IMR-90 (cell line): ENCODE measurements at regions not wholly inside any gene's neighbourhood (a gene's known extent, or its start where the extent isn't known, plus 50 kb on each side); places are given as distances from the start of the nearest gene placed in this dataset.

Experiments
- ATAC-seq: fragments of 200-7000 bp; cut with Tn5 transposase; 2 replicates; pipeline ENCODE4 v1.9.1; 2020; ENCODE audit warnings: low read depth, mild to moderate bottlenecking, moderate library complexity
- BruUV-seq: library from RNA; stranded (reverse); fragments of 400-500 nt; replicated peaks from 2 replicates; lab custom pipeline; 2021; lab: Mats Ljungman, UMichigan
- CTCF ChIA-PET: fragments of 300-600 bp; formaldehyde crosslinking; extraction: SDS; loops from one replicate; lab custom pipeline; 2021; ENCODE audit warnings: antibody characterized with exemption; lab: Yijun Ruan, JAX
- POLR2A ChIA-PET: fragments of 300-600 bp; sonication (Branson Sonifier 250); formaldehyde crosslinking; loops from one replicate; lab custom pipeline; 2022; ENCODE audit warnings: antibody characterized with exemption; ENCODE audit not compliant: unreplicated experiment; lab: Charles Lee
- DNase-seq: peaks from one replicate; pipeline ENCODE4 v3.0.0; 2013
- H2AFZ ChIP-seq: replicated peaks from 2 replicates; pipeline ENCODE3; 2013; ENCODE audit warnings: low read length, mild to moderate bottlenecking; ENCODE audit not compliant: poor library complexity
- H2AK5ac ChIP-seq: 2 replicates; pipeline ENCODE4 v1.6.1; 2013; ENCODE audit warnings: low read depth, low read length, inconsistent platforms
- H2AK9ac ChIP-seq: replicated peaks from 2 replicates; pipeline ENCODE3; 2013; ENCODE audit warnings: mild to moderate bottlenecking, low read depth, low read length, moderate library complexity; ENCODE audit not compliant: poor library complexity
- H2BK120ac ChIP-seq: 2 replicates; pipeline ENCODE4 v1.6.1; 2013; ENCODE audit warnings: low read depth, low read length, inconsistent platforms
- H2BK15ac ChIP-seq: 3 replicates; pipeline ENCODE4 v1.6.1; 2013; ENCODE audit warnings: low read depth, low read length, inconsistent platforms
- H2BK20ac ChIP-seq: 2 replicates; pipeline ENCODE4 v1.6.1; 2013; ENCODE audit warnings: low read depth, mild to moderate bottlenecking, inconsistent platforms, low read length, moderate library complexity
- H2BK5ac ChIP-seq: 2 replicates; pipeline ENCODE4 v1.6.1; 2013; ENCODE audit warnings: mild to moderate bottlenecking, low read depth, low read length, inconsistent platforms; ENCODE audit not compliant: poor library complexity, severe bottlenecking
- H3K14ac ChIP-seq: replicated peaks from 2 replicates; pipeline ENCODE4 v1.6.1; 2013; ENCODE audit warnings: low read depth, low read length, inconsistent platforms
- H3K18ac ChIP-seq: 2 replicates; pipeline ENCODE4 v1.6.1; 2013; ENCODE audit warnings: low read depth, low read length, control low read depth
- H3K23ac ChIP-seq: 2 replicates; pipeline ENCODE4 v1.6.1; 2013; ENCODE audit warnings: low read depth, low read length, inconsistent platforms
- H3K27ac ChIP-seq: 2 replicates; pipeline ENCODE4 v1.5.1; 2013; ENCODE audit warnings: mild to moderate bottlenecking, control low read depth, low read length; ENCODE audit not compliant: insufficient read depth
- H3K27me3 ChIP-seq: 2 replicates; pipeline ENCODE4 v1.6.1; 2013; ENCODE audit warnings: low read length; ENCODE audit not compliant: control insufficient read depth, insufficient read depth
- H3K36me3 ChIP-seq: 2 replicates; pipeline ENCODE4 v1.6.1; 2013; ENCODE audit warnings: low read length, mixed read lengths; ENCODE audit not compliant: control insufficient read depth, insufficient read depth
- H3K4ac ChIP-seq: 2 replicates; pipeline ENCODE4 v1.6.1; 2013; ENCODE audit warnings: low read depth, low read length, inconsistent platforms
- H3K4me1 ChIP-seq: 2 replicates; pipeline ENCODE4 v1.6.1; 2013; ENCODE audit warnings: low read length, mixed read lengths; ENCODE audit not compliant: control insufficient read depth, insufficient read depth
- H3K4me2 ChIP-seq: 2 replicates; pipeline ENCODE4 v1.6.1; 2013; ENCODE audit warnings: low read depth, mild to moderate bottlenecking, control low read depth, low read length, moderate library complexity
- H3K4me3 ChIP-seq: 2 replicates; pipeline ENCODE4 v1.5.1; 2013; ENCODE audit warnings: low read depth, mild to moderate bottlenecking, control low read depth, low read length, moderate library complexity; ENCODE audit not compliant: insufficient read depth
- H3K56ac ChIP-seq: 2 replicates; pipeline ENCODE4 v1.6.1; 2013; ENCODE audit warnings: low read length, inconsistent platforms; ENCODE audit not compliant: insufficient read depth; ENCODE audit errors: extremely low read depth
- H3K79me1 ChIP-seq, 2 experiments: 2 replicates each; pipeline ENCODE4 v1.6.1; 2013; ENCODE audit warnings: low read length in 2 of 2, inconsistent platforms in 1 of 2, low read depth in 1 of 2
- H3K9ac ChIP-seq: 2 replicates; pipeline ENCODE4 v1.6.1; 2013; ENCODE audit warnings: low read depth, low read length, control low read depth
- H3K9me1 ChIP-seq: 2 replicates; pipeline ENCODE4 v1.6.1; 2013; ENCODE audit warnings: low read length, inconsistent platforms; ENCODE audit not compliant: insufficient read depth
- H3K9me3 ChIP-seq: 2 replicates; pipeline ENCODE4 v1.6.1; 2013; ENCODE audit warnings: low read length; ENCODE audit not compliant: control insufficient read depth, insufficient read depth
- H4K20me1 ChIP-seq: 2 replicates; pipeline ENCODE4 v1.6.1; 2013; ENCODE audit warnings: low read length, inconsistent platforms; ENCODE audit not compliant: insufficient read depth
- H4K5ac ChIP-seq: 2 replicates; pipeline ENCODE4 v1.6.1; 2013; ENCODE audit warnings: mild to moderate bottlenecking, low read depth, low read length, control low read depth
- H4K8ac ChIP-seq, 2 experiments: 2 replicates each; pipeline ENCODE4 v1.6.1; 2013; ENCODE audit warnings: low read depth in 2 of 2, low read length in 2 of 2, control low read depth in 1 of 2, inconsistent platforms in 1 of 2
- H4K91ac ChIP-seq: 2 replicates; pipeline ENCODE4 v1.6.1; 2013; ENCODE audit warnings: low read depth, low read length, inconsistent platforms; ENCODE audit not compliant: insufficient read depth
- BHLHE40 ChIP-seq: fragments of 150-350 bp; IDR thresholded peaks from 2 replicates; pipeline ENCODE4 v1.6.1; 2016; ENCODE audit warnings: mild to moderate bottlenecking, low read depth, low read length
- CEBPB ChIP-seq: IDR thresholded peaks from 2 replicates; pipeline ENCODE4 v1.6.1; 2012; ENCODE audit warnings: low read depth, low read length, improper control_type of control experiment
- CHD1 ChIP-seq: IDR thresholded peaks from 2 replicates; pipeline ENCODE4 v1.6.1; 2012; ENCODE audit warnings: low read depth, low read length, improper control_type of control experiment
- CTCF ChIP-seq: conservative IDR thresholded peaks from 2 replicates; pipeline ENCODE4 v1.5.1; 2012; ENCODE audit warnings: mild to moderate bottlenecking, low read depth, low read length, improper control_type of control experiment
- ELK1 ChIP-seq: fragments of 150-350 bp; IDR thresholded peaks from 2 replicates; pipeline ENCODE4 v1.6.1; 2016; ENCODE audit warnings: low read depth, mild to moderate bottlenecking, low read length, moderate library complexity, borderline replicate concordance
- FOS ChIP-seq: fragments of 150-350 bp; IDR thresholded peaks from 2 replicates; pipeline ENCODE4 v1.6.1; 2016; ENCODE audit warnings: low read depth, low read length
- MAFK ChIP-seq: IDR thresholded peaks from 2 replicates; pipeline ENCODE4 v1.6.1; 2012; ENCODE audit warnings: low read depth, low read length, improper control_type of control experiment
- MAZ ChIP-seq: IDR thresholded peaks from 2 replicates; pipeline ENCODE4 v1.6.1; 2012; ENCODE audit warnings: low read depth, mild to moderate bottlenecking, low read length, improper control_type of control experiment, moderate library complexity, borderline replicate concordance
- MXI1 ChIP-seq: IDR thresholded peaks from 2 replicates; pipeline ENCODE4 v1.6.1; 2012; ENCODE audit warnings: low read depth, mild to moderate bottlenecking, low read length, moderate library complexity, borderline replicate concordance
- NFE2L2 ChIP-seq: fragments of 150-350 bp; IDR thresholded peaks from 2 replicates; pipeline ENCODE4 v1.6.1; 2016; ENCODE audit warnings: low read depth, mild to moderate bottlenecking, low read length
- POLR2A ChIP-seq: IDR thresholded peaks from 2 replicates; pipeline ENCODE4 v1.6.1; 2012; ENCODE audit warnings: mild to moderate bottlenecking, low read depth, low read length
- RCOR1 ChIP-seq: IDR thresholded peaks from 2 replicates; pipeline ENCODE4 v1.6.1; 2012; ENCODE audit warnings: mild to moderate bottlenecking, low read length, improper control_type of control experiment; ENCODE audit not compliant: insufficient replicate concordance
- RFX5 ChIP-seq: IDR thresholded peaks from 2 replicates; pipeline ENCODE4 v1.8.0; 2012; ENCODE audit warnings: low read depth, mild to moderate bottlenecking, low read length, moderate library complexity
- SMC3 ChIP-seq: fragments of 150-350 bp; IDR thresholded peaks from 2 replicates; pipeline ENCODE4 v1.6.1; 2016; ENCODE audit warnings: low read depth, mild to moderate bottlenecking, antibody characterized with exemption, low read length, moderate library complexity
- USF2 ChIP-seq: fragments of 150-350 bp; IDR thresholded peaks from 2 replicates; pipeline ENCODE4 v1.6.1; 2017; ENCODE audit warnings: mild to moderate bottlenecking, antibody characterized with exemption, low read length, low read depth
- WGBS, 2 experiments: methylation state at CpG; one replicate each; pipeline versions ENCODE4 v1.1.5 to v1.1.7; 2013; ENCODE audit warnings: missing lambda C conversion rate in 2 of 2; ENCODE audit not compliant: insufficient read length in 1 of 2; ENCODE audit errors: extremely low coverage in 2 of 2; 5-methylcytosine and 5-hydroxymethylcytosine counted together
- dilution Hi-C: fragments of 300-500 bp; cut with HindIII; formaldehyde crosslinking; loops from one replicate; pipeline ENCODE4 v1.14.3; 2018; ENCODE audit warnings: low sequenced_read_pairs; ENCODE audit not compliant: unreplicated experiment
- in situ Hi-C: fragments of 300-500 bp; cut with MboI; formaldehyde crosslinking; loops from 3 replicates; pipeline ENCODE4 v1.14.3; 2019; ENCODE audit warnings: low sequenced_read_pairs, inconsistent platforms, mixed read lengths
- intact Hi-C: fragments of 100-400 bp; cut with micrococcal nuclease; formaldehyde crosslinking; loops from 2 replicates; pipeline ENCODE4 v1.10.0; 2022

- ChIA-PET CTCF (no interaction called here), POLR2A (no interaction called here)
- Histone ChIP-seq H3K79me1 (no peaks in the 10 kb centered on the region), H4K8ac (no peak overlapping the region), H3K56ac (no peak overlapping the region), H2BK120ac (no peak overlapping the region), H2AFZ (no peak overlapping the region), H4K20me1 (no peaks in the 10 kb centered on the region), H3K4me2 (no peak overlapping the region), H4K91ac (no peak overlapping the region), H3K9ac (no peak overlapping the region), H3K23ac (no peak overlapping the region), H4K5ac (no peak overlapping the region), H3K4me1 (no peaks in the 10 kb centered on the region), H2AK5ac (no peak overlapping the region), H3K9me1 (no peaks in the 10 kb centered on the region), H3K18ac (no peak overlapping the region), H2BK5ac (no peak overlapping the region), H2BK20ac (no peak overlapping the region), H3K27me3 (no peaks in the 10 kb centered on the region; the same call in 1 of the 2 replicates), H2AK9ac (no peak overlapping the region), H2BK15ac (no peak overlapping the region), H3K9me3 (no peaks in the 10 kb centered on the region), H3K4ac (no peak overlapping the region), H3K4me3 (no peak overlapping the region), H3K14ac (no peak overlapping the region), H3K27ac (no peak overlapping the region), H3K36me3 (no peaks in the 10 kb centered on the region)
- intact Hi-C loops (no loop called here), dilution Hi-C loops (no loop called here), in situ Hi-C loops (no loop called here)
- ATAC-seq (no peak), DNase-seq (no peak)
- BruUV-seq: no TSS peak
- TF ChIP-seq MXI1 (no peak), SMC3 (no peak), BHLHE40 (no peak), CHD1 (no peak), FOS (no peak), MAZ (no peak), POLR2A (no peak), USF2 (no peak), ELK1 (no peak), RCOR1 (no peak), MAFK (no peak), NFE2L2 (no peak), CEBPB (no peak), CTCF (no peak), RFX5 (no peak)
- WGBS, 2 experiments: no CpG with 5 or more reads among the region's 2 CpGs
Observed at GRCh38 chr7:26964156-26964808, 99.9 kb upstream of the SKAP2 start.
